ENCODE measurements at regions not wholly inside any gene's neighbourhood (a gene's known extent, or its start where the extent isn't known, plus 50 kb on each side); places are given as distances from the start of the nearest gene placed in this dataset.

- DNase-seq (ENCODE audit: low read depth in 4 of 4, low spot score in 3 of 4): no peak
These were observed 58.6 kb upstream of the ARHGAP5 start for GRCh38 chr14:32018391-32019092.

- DNase-seq (ENCODE audit: low read depth in 4 of 4, low spot score in 3 of 4): no peak
These were observed 57.8 kb upstream of the ARHGAP5 start for GRCh38 chr14:32019276-32019675.

- no peak for DNase-seq (ENCODE audit: low read depth in 4 of 4, low spot score in 3 of 4)
These were observed 56.2 kb upstream of the ARHGAP5 start for GRCh38 chr14:32020882-32021281.

GRCh38 chr14:32021341-32021740 is 55.8 kb upstream of the ARHGAP5 start:
- no peak for DNase-seq (ENCODE audit: low read depth in 4 of 4, low spot score in 3 of 4)

GRCh38 chr14:32022525-32022924 is 54.6 kb upstream of the ARHGAP5 start:
- DNase-seq (ENCODE audit: low read depth in 4 of 4, low spot score in 3 of 4): no peak

- DNase-seq (ENCODE audit: low read depth in 4 of 4, low spot score in 3 of 4): no peak
These were observed 54.1 kb upstream of the ARHGAP5 start for GRCh38 chr14:32022938-32023466.

GRCh38 chr14:32023540-32023939 is 53.6 kb upstream of the ARHGAP5 start:
- DNase-seq (ENCODE audit: low read depth in 4 of 4, low spot score in 3 of 4): no peak

GRCh38 chr14:32027255-32027939 is 49.7 kb upstream of the ARHGAP5 start:
- DNase-seq (ENCODE audit: low read depth in 4 of 4, low spot score in 3 of 4): no peak

Measured in right renal pelvis (tissue), 4 donors.